GM06990 (cell line): ENCODE measurements at regions not wholly inside any gene's neighbourhood (a gene's known extent, or its start where the extent isn't known, plus 50 kb on each side); places are given as distances from the start of the nearest gene placed in this dataset.
A peak's percentile ranks its signal among the peaks of the same experiment; 100 is the strongest.
"Not testable (repeated sequence)": the region's sequence is repeated elsewhere in the genome, so short reads cannot be mapped to it uniquely, and the experiment has no call there.

Source experiments
- DNase-seq: peaks from one replicate; pipeline ENCODE4 v3.0.0-alpha.2; 2011; ENCODE audit not compliant: insufficient read length; ENCODE audit errors: extremely low read depth
- H3K27me3 ChIP-seq: replicated peaks from 2 replicates; pipeline ENCODE4 v1.6.0; 2011; ENCODE audit warnings: low read length; ENCODE audit not compliant: control insufficient read depth, insufficient read depth
- H3K36me3 ChIP-seq: 2 replicates; pipeline ENCODE4 v1.5.1; 2011; ENCODE audit warnings: low read length; ENCODE audit not compliant: control insufficient read depth, insufficient read depth
- H3K4me3 ChIP-seq: replicated peaks from 2 replicates; pipeline ENCODE4 v1.5.1; 2011; ENCODE audit warnings: low read depth, mild to moderate bottlenecking, control low read depth, low read length
- TF ChIP-seq, protein P1 (sequence below): IDR thresholded peaks from 2 replicates; pipeline ENCODE4 v1.5.1; 2011; ENCODE audit warnings: low read length, control low read depth, mild to moderate bottlenecking, inconsistent platforms; ENCODE audit not compliant: insufficient read depth, poor library complexity, severe bottlenecking

DNA sequence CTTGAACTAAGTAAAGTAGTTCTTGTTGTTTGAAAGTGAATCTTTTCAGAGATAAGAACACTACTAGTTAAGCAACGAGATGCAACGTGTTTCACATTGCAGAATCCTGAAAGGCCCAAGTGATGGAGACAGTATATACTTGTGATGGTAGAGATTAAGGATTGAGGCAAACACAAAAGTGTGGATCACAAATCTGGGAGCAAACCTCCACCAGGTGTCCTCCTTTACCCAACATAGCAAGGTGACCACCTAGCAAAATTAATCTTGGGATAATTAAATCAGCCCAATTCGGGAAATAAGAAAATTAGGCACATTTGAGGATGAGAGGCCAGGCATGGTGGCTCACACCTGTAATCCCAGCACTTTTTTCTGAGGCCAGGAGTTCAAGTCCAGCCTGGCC lies 563.9 kb downstream of the DACH1 start:
- H3K27me3 ChIP-seq: no peaks in the 10 kb centered on the region
- H3K36me3 ChIP-seq: no peaks in the 10 kb centered on the region
- DNase-seq: no peak
- no peak overlapping the region for H3K4me3 ChIP-seq
- TF ChIP-seq, protein P1, sequence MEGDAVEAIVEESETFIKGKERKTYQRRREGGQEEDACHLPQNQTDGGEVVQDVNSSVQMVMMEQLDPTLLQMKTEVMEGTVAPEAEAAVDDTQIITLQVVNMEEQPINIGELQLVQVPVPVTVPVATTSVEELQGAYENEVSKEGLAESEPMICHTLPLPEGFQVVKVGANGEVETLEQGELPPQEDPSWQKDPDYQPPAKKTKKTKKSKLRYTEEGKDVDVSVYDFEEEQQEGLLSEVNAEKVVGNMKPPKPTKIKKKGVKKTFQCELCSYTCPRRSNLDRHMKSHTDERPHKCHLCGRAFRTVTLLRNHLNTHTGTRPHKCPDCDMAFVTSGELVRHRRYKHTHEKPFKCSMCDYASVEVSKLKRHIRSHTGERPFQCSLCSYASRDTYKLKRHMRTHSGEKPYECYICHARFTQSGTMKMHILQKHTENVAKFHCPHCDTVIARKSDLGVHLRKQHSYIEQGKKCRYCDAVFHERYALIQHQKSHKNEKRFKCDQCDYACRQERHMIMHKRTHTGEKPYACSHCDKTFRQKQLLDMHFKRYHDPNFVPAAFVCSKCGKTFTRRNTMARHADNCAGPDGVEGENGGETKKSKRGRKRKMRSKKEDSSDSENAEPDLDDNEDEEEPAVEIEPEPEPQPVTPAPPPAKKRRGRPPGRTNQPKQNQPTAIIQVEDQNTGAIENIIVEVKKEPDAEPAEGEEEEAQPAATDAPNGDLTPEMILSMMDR: no peak

DNA sequence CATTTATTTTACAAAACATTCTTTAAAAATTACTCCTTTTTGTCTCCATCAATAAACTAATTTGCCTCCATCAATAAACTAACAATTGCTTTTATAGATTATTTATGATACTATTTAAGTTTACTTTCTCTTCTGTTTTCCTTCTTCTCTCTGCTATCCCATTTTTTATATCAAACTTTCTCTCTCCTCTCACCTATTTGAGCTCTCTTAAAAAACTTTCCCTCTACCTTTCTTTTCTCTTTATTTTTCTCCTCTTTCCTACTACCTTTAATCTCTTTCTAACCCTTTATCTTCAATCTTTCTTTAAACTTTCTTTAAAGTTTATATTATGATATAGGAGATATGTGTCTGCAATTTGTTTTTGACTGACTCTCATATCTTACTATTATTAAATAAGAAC lies 566.4 kb downstream of the DACH1 start:
- TF ChIP-seq, protein P1: no peak
- Histone ChIP-seq H3K36me3 (no peaks in the 10 kb centered on the region), H3K27me3 (no peaks in the 10 kb centered on the region), H3K4me3 (no peak overlapping the region)
- DNase-seq: no peak

DNA sequence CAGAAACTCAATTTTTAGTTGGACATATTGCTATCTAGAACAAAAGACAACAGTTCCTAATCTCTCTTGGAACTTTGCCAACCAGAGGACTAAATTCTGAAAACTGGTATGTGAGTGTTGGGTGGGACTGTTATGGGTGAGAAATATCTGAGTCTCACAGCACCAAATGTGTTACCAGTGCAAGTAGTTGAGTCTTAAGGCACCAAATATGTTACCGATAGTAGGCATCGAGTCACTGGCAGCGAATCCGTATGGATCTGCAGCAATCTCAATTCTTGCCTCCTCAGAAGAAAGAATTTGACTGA lies 575.2 kb downstream of the DACH1 start:
- Histone ChIP-seq H3K27me3 (no peaks in the 10 kb centered on the region), H3K36me3 (no peaks in the 10 kb centered on the region), H3K4me3 (no peak overlapping the region)
- no peak for DNase-seq
- TF ChIP-seq, protein P1: no peak

DNA sequence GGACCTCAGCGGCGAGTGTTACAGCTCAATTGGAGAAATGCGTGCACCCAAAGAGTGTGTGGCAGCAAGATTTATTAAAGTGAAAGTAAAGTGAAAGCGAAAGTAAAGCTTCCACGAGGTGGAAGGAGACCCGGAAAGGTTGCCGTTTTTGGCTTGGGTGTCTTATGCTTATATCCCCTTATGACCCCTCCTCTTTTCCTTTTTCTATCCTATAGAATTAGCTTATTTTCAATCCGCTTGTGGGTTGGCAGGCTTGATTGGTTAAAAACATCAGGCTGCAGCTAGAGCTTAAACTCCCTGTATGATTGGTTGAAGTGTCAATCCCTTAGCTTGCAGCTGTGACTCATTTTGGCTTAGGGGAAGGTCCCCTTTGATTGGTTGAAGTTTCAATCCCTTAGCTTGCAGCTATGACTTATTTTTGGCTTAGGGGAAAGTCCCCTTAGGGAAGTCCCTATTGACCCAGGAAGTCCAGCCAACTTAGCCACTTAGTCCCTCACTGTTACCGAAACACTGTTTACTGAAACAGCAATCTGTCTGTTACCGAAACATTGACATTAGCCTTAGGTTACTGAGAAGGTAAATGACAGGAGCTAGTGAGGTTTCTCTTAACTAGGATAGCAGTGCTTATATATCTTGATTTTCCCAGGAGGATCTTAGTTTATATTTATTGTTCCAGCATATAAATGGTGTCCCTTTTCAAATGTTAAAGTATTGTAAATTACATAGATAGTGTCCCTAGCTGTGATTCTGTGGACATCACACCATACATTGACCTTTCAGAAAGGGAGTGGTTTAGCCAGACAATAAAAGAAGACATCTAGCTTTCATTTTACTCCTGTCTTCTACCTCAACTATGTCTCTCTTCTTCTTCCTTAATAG lies 575.8 kb downstream of the DACH1 start:
- no peaks in the 10 kb centered on the region for H3K36me3 ChIP-seq
- peak; percentile 29 for DNase-seq
- H3K4me3 ChIP-seq: peak overlapping the region; percentile 37
- TF ChIP-seq, protein P1: no peak
- no peaks in the 10 kb centered on the region for H3K27me3 ChIP-seq

DNA sequence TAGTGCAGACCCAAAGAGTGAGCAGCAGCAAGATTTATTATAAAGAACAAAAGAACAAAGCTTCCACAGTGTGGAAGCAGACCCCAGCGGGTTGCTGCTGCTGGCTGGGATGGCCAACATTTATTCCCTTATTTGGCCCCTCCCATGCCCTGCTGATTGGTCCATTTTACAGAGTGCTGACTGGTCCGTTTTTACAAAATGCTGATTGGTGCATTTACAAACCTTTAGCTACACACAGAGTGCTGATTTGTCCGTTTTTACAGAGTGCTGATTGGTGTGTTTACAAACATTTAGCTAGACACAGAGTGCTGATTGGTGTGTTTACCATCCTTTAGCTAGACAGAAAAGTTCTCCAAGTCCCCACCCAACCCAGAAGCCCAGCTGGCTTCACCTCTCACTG lies 577.0 kb downstream of the DACH1 start:
- H3K27me3 ChIP-seq, H3K4me3 ChIP-seq, H3K36me3 ChIP-seq, DNase-seq: not testable (repeated sequence)

DNA sequence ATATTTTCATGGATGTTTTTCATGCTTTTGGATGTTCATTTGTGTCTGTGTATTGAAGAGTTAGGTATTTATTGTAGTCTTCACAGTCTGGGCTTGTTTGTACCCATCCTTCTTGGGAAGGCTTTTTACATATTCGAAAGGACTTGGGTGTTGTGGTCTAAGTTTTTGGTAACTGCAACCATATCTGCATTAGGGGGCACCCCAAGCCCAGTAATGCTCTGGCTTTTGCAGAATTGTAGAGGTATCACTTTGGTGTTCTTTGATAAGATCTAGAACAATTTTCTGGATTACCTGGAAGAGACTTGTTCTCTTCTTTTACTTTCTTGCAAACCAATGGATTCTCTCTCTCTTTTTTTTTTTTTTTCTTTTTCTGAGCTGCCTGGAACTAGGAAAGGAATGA lies 581.3 kb downstream of the DACH1 start:
- Histone ChIP-seq H3K36me3 (no peaks in the 10 kb centered on the region), H3K27me3 (no peaks in the 10 kb centered on the region), H3K4me3 (no peak overlapping the region)
- DNase-seq: no peak
- TF ChIP-seq, protein P1: peak; percentile 38
